Skin epidermis (tissue), 12 donors: ENCODE measurements at regions not wholly inside any gene's neighbourhood (a gene's known extent, or its start where the extent isn't known, plus 50 kb on each side); places are given as distances from the start of the nearest gene placed in this dataset.
A peak's percentile ranks its signal among the peaks of the same experiment; 100 is the strongest.

ENCODE experiments used
- H3K27ac ChIP-seq, 21 experiments: fragments of 200-600 bp; sonication (generic) in 11 of 21; one replicate each; pipeline ENCODE4 v1.5.0; 2020; ENCODE audit warnings: mild to moderate bottlenecking in 3 of 21, inconsistent platforms in 2 of 21, moderate library complexity in 2 of 21
- H3K4me3 ChIP-seq, 7 experiments: fragments of 200-600 bp; sonication (generic) in 2 of 7; one replicate each; pipeline ENCODE4 v1.5.0; 2020; ENCODE audit warnings: inconsistent platforms in 2 of 7, mild to moderate bottlenecking in 2 of 7, moderate library complexity in 1 of 7

DNA sequence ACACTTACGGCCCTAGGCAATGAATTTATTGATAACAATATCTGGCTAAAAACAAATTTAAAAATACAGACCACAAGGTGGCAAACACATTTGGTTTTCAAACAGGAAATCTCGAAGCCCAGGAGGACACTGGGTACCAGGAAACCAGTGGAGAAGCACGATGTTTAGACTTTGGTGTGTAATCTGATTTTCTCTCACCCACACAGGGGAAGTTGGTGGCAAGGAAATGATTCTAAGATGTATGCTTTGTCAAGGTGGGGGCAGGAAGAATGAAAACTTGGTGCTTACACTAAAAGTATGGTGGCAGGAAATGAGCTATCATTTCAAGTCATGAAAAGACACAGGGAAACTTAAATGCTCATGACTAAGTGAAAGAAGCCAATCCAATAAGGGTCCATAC, 113.2 kb upstream of the ANKRD1 start:
- peak overlapping the region in 6 of 21 experiments; percentile 19 to 73 (median 40) for H3K27ac ChIP-seq
- no peak overlapping the region for H3K4me3 ChIP-seq

DNA sequence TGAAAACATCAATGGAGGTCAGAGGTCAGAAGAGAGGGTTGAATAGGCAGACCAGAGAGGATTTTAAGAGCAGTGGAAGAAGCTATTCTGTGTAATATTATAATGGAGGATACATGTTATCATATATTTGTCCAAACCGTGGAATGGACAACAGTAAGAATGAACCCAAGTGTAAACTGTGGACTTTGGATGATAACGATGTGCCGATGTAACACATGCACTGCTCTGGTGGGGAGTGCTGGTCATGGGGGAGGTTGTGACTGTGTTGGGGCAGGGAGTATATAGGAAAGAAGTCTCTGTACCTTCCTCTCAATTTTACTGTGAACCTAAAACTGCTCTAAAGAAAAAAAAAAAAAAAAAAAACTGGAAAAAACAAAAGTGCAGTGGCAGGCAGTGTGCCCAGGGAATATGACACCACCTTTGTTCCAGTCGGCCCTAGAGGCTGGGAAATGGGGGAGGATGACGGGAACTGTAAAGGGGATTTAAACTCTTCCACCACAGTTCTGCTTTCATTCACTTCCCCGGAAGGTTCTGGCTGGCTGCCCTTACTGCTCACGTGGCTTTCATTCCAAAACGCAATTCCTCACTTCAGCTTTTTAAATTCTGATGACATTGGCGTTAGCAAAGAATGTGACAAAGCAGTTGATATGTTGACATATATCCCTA, 113.7 kb upstream of the ANKRD1 start:
- Histone ChIP-seq H3K4me3 (no peak overlapping the region), H3K27ac (peak overlapping the region in 6 of 21 experiments; percentile 19 to 73 (median 40))

DNA sequence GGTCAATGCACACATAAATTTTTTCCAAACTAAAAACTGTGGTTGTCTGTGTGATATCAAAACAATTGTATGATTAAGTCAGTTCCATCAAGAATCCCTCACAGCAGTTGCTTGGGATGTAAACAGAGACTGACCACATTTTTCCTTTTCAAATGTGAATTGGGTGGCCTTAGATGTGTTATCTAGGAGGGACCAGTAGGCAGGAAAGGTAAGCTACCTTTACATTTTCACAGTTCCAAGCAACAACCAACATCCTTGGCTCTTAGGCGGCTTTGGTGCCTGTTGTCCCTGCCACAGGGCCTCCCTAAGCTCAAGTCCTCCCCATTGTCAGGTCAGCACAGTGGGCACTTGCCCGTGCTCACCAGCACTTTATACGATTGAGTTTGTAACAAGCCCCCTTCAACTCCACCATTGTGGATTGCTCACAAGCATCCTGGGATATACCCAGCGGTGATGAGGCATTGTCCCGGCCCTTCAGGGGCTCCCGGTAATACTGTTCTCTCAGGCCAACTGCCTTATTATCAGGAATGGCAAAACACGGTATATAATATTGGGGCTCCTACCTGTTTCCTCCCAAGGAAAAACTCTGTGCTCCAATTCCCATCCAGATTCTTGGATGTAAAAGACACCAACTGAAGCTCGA, 114.9 kb upstream of the ANKRD1 start:
- H3K4me3 ChIP-seq = no peak overlapping the region
- H3K27ac ChIP-seq = no peak overlapping the region

DNA sequence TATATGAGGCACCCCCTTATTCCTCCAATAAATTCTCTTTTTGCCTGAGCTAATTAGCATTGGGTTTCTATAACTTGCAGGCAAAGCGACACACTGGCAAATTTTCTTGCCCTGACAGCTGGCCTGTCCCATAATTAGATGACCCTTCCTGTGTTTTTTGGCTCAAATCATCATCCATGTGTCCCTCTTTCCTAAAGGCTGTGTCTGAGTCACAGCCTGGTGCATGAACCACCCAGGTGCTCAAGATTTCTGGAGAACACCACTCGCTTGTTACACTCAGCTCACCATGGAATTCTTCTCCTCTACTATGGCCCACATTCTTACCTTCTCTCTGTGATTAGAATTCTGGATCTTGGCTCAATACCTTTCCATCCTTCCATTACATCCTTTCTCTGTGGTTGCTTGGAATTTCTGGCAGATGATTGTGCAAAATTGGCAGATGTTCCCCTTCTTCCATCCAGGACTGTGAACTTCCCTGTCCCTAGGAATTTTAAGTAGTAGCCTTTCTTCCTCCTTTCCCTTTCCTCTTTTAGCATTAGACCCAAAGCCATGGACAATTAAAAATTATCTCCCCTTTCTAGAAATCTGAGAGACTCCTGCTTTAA, 116.0 kb upstream of the ANKRD1 start:
- Histone ChIP-seq H3K4me3 (no peak overlapping the region), H3K27ac (no peak overlapping the region)

DNA sequence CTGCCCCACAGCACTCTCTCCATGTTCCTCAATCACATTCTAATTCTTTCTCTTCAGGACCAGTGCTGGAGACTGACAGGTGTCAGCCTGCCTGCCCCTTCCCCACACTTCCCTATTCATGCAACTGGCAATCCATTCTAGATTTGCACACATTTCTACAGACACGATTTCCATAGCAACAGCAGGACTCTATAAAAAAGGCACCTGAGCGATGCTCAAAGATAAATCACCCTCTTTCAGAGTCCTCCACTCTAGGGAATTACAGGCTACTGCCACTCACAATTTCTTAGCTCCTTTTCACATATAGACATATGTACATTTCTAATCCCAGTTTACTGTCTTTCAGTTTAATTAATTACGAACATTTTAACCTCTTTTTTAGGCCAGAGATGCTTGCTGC, 118.1 kb upstream of the ANKRD1 start:
- Histone ChIP-seq H3K27ac (no peak overlapping the region), H3K4me3 (no peak overlapping the region)

DNA sequence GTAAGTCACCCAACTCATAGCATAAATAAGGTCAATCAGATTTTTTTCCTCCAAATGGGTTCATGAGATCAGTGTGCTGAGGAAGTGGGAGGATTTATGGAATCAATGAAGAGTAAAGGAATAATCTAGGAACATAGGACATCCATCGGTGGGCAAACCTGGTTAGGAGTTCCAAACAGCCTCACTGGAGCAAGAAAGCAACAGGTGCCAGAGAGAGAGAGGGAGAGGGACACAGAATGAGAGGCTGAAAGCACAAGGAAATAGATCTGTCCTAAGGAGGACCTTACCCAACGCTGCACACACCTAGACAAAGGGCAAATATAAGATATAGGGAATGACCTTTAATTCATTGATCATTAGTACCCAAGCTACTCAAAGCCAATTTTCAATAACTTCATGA, 119.5 kb upstream of the ANKRD1 start:
- no peak overlapping the region for H3K27ac ChIP-seq
- H3K4me3 ChIP-seq = no peak overlapping the region

DNA sequence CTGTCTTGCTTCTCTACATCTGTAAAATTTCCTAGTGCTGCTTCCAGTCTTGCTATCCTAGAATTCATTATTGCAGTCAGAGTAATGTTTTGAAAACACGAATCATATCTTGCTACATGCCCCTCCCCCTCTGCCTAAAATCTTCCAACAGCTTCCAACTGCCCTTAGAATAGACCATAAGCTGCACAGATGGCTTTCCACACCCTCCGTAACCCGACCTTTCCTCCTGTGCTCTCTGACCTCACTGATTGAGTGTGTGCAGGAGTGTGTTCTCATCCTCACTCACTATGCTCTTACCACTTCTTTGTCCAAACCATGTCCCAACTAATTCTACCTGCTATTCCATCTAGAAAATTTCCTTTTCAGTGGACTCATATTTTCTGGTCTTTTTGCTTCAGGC, 121.2 kb upstream of the ANKRD1 start:
- Histone ChIP-seq H3K4me3 (no peak overlapping the region), H3K27ac (no peak overlapping the region)

DNA sequence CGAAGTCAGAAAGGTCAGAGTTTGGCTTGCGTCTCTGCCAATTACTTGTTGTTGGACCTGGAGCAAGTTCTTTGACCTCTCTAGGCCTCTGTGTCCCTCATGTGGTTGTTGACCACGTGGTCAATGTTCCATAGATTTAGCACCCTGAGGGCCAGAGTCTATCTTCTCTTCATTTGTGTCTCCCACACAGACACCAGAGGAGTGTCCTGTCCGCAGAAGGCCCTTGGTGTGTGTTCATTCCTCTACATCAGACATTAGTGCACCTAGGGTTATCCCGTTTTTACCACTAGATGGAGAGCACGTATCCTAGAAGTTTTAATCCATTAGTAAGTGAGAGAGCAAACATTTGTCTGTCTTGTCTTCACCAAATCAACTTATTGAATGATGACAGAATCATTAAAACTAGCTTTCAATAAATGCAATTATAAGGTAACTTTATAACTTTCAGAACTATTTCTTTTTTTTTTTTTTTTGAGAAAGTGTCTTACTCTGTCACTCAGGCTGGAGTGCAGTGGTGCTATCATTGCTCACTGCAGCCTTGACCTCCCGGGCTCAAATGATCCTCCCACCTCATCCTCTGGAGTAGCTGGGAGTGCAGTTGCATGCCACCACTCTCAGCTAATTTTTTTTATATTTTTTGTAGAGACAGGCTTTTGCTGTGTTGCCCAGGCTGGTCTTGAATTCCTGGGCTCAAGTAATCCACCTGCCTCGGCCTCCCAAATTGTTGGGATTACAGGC, 122.5 kb upstream of the ANKRD1 start:
- Histone ChIP-seq H3K27ac (no peak overlapping the region), H3K4me3 (no peak overlapping the region)

DNA sequence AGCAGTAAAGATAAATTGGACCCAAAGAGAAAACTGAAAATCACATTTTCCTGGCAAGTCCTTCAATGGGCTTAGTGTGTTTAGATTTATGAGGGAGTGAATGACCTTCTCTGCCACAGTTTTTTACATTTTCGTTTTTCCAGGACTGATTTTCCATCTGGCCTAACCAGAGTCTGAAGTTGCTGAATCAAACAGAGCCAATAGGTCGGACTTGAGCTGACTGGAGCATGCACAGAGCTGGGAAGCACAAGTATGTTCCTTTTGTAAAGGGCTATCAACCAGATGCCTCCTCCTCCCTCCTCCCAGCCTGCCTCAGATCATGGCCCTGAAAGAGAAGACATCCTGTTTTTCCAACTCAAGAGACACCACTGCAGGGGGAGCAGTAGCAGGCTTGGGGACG, 126.0 kb upstream of the ANKRD1 start:
- H3K4me3 ChIP-seq = no peak overlapping the region
- no peak overlapping the region for H3K27ac ChIP-seq

DNA sequence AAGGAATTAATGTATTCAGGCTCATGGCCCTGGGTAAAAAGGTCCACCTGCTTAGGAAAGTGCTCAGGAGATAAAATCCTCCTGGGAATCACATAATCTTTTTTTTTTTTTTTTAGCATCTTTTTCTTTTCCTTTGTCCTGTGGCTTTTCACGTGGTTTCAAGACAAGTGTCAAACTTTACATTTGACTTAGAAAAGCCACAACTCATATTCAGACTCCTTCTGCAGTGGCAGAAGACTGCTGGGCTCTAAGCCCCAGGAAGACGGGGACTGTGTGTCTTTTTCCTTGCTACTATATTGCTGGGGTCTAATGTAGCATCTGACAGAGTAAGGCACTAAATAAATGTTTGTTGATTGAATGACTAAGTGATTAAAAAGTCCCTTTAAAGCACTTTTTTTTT, 127.5 kb upstream of the ANKRD1 start:
- Histone ChIP-seq H3K27ac (no peak overlapping the region), H3K4me3 (no peak overlapping the region)

DNA sequence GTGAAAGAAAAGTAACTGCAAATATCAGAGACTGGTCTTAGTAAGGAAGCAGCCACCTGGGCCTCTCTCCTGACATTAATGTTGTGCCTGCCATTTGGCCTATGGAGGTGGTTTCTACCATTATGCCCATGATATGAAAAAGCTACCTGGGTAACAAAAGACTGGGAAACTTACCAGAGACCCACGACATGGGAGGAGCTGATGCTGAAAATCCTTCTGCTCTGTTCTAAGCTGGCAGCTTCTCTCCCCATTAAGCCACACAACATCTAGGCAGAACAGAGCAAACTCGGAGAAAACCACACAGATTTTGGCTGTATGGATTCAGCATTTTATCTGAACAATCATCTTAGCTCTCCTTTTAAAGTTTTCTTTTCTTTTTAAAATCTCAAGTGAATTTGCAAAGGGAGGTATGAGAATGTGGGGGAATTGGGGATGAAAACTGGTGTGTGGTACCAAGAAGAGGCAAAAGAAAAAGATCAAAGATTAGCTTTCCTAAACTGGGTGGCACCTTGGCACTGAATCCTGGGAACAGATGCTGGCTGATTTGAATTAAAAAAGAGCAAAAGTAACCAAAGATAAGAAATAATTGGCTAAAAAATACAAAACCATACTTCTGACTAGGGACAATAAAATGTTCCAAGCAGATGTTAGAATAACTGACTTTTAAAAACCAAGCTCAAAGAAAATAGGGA, 128.6 kb upstream of the ANKRD1 start:
- peak overlapping the region in 3 of 21 experiments; percentile 41 to 61 (median 59) for H3K27ac ChIP-seq
- H3K4me3 ChIP-seq = no peak overlapping the region

DNA sequence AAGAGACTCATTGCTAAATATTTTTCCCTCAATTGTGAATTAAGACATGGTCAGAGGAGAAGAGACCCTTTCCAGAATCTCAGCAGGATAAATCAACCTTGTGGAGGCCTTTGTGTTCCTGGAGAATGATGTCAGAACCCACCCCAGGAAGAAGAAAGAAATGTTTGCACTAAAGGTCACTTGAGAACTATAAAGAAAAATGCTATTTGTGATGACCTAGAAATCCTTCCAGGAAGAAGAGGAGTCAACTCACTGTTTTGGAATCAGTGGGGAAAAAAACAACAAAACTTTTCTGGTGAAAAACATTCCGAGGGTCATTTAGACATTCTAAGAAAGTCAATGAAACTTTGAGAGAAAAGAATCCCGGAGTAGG, 129.1 kb upstream of the ANKRD1 start:
- Histone ChIP-seq H3K27ac (peak overlapping the region in 3 of 21 experiments; percentile 41 to 61 (median 59)), H3K4me3 (no peak overlapping the region)

DNA sequence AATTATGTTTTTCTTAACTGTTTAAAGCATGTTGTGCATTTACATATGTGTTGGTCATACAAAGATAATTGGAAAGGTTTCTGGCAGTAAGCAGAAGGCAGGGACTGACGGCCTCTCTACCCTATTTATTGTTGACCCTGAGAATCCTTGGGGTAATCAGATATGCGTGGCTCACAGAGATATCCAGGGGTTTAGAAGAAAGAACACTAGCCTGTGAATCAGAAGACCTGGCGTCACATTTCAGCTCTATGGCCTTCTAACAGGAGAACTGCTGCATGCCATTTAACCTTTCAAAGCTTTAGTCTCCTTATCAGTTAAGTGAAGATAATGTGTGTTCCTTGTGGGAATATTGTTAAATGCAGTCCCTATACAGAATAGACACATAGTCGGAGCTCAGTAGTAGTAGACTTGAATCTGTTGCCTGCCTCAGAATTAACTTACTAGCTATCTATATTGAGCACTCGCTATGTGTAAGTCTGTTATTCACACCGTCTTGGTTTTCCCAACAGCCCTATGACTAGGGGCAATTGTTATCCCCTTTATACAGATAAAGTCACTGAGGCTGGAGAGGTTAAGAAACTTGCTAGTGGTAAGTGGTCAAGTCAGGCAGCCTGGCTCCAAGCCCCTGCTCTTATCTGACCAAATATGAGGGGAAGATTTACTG, 129.6 kb upstream of the ANKRD1 start:
- Histone ChIP-seq H3K4me3 (no peak overlapping the region), H3K27ac (peak overlapping the region in 2 of 21 experiments; percentile 20 to 59)

DNA sequence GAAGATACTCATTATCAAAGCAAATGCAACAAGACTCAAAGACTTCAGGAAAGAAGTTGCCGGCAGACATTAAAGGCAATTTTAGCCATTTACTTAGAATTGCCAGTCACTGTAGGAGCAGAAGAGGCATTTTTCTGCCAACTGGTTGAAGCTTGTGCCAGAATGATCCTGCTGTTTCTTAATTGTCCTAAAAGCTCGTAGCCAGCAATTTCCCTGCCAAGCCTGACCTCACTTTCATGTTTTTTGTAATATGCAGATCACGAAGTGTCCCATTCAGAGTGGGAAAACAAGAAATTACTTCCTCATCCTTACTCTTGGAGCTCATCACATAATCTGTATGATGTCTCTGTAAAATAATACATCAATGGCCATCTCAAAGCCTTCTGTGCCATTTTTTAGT, 130.9 kb upstream of the ANKRD1 start:
- no peak overlapping the region for H3K4me3 ChIP-seq
- no peak overlapping the region for H3K27ac ChIP-seq

DNA sequence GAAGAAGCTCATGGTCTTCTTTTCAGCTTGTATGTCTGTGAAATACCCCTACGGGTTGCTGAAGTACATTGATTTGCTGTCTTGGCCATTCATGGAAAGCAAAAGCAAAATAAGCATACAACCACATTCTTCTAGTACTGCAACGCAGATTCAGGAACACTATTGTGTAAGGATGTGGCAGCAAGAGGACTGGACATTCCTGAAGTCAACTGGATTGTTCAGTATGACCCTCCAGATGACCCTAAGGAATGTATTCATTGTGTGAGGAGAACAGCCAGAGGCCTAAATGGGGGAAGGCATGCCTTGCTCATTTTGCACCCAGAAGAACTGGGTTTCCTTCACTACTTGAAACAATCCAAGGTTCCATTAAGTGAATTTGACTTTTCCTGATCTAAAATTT, 133.4 kb upstream of the ANKRD1 start:
- Histone ChIP-seq H3K4me3 (no peak overlapping the region), H3K27ac (no peak overlapping the region)

DNA sequence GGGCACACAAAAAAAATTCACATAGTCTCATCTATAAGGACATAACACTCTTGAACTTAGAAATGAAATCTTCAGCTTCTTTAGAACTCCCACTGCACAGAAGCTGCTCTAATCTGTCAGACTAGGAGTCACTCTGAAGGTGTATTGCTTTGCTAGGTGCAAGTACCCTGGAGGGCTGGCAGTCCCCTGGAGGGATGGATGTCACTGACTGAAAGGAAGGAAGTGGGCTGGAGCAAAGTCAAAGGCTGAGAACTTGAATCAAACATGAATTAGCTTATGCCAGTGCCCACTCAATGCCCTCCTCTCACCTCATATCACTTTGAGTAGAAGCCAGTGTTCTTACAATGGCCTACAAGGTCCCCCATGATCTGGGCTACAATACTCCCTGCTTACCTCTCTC, 140.3 kb upstream of the ANKRD1 start:
- Histone ChIP-seq H3K27ac (no peak overlapping the region), H3K4me3 (no peak overlapping the region)

DNA sequence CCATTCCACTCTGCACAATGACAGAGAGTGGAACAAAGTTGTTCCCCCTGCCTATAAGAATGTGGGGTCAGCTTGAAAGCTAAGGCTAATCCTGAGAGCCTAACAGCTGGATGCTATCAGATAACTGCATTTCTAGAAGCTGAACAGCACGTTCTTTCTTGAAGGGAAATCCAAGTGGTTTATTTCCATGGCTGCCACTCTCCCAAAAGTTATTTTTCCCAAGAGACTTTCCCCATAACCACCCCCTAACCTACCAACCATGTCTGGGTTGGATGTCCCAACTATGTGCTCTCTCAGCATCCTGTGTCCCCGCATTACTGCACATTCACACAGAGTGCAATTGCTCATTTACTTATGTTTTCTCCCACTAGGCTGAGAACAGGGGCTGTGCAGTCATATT, 140.7 kb upstream of the ANKRD1 start:
- Histone ChIP-seq H3K27ac (no peak overlapping the region), H3K4me3 (no peak overlapping the region)

DNA sequence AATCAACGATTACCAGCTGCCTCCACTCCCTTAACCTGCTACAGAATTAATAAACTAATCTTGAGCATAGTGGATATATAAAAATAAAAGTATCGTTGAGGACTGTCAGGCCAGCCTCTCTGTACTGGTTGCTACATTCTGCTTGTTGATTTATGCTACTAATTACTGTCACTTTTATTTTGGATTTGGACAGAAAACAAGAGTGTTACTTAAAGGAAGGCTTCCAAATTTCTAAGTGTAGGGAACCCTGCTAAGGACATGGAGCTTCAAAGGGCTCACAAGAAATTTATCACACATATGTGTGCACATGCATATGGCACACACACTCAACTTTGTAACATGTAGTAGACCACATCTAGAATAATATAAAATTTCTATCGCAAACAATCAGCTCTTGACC, 141.2 kb upstream of the ANKRD1 start:
- no peak overlapping the region for H3K4me3 ChIP-seq
- H3K27ac ChIP-seq = no peak overlapping the region

DNA sequence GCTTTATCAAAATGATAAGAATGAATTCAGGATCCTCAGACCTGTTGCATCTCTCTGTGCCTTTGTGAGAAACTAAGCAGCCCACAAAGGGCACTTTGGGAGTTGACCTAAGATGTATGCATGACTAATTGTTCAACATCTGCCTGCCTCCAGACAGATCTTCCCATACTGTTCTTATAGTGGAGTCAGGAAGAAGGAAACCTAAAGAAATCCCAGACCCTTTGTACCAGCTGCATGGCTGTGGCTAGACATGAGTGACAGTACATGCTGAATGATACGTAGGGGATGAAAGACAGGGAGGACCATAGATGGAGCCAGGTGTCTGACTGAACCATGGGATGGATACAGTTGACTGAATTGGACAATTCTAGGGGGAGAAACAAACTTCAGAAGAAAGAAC, 148.7 kb upstream of the PCGF5 start:
- H3K4me3 ChIP-seq = no peak overlapping the region
- H3K27ac ChIP-seq = no peak overlapping the region
